NCI-H2171 (cell line): ENCODE measurements at regions not wholly inside any gene's neighbourhood (a gene's known extent, or its start where the extent isn't known, plus 50 kb on each side); places are given as distances from the start of the nearest gene placed in this dataset.
A peak's percentile ranks its signal among the peaks of the same experiment; 100 is the strongest.
"Not testable (repeated sequence)": the region's sequence is repeated elsewhere in the genome, so short reads cannot be mapped to it uniquely, and the experiment has no call there.

Experiments used
- DNase-seq: peaks from one replicate; lab custom pipeline; 2025; lab: John Stamatoyannopoulos, UW

- DNase-seq: not testable (repeated sequence)
Measured at GRCh38 chr6:99141906-99142305, 194.2 kb upstream of the FBXL4 start.

GRCh38 chr6:99138445-99138844, 190.7 kb upstream of the FBXL4 start:
- DNase-seq: no peak

GRCh38 chr6:99137314-99137713, 189.6 kb upstream of the FBXL4 start:
- DNase-seq: no peak

- no peak for DNase-seq
Measured at GRCh38 chr6:99136488-99136887, 188.7 kb upstream of the FBXL4 start.

- DNase-seq: no peak
Measured at GRCh38 chr6:99132026-99132635, 184.4 kb upstream of the FBXL4 start.

- DNase-seq: no peak
Measured at GRCh38 chr6:99130897-99131873, 183.4 kb upstream of the FBXL4 start.

GRCh38 chr6:99129835-99130234, 182.1 kb upstream of the FBXL4 start:
- no peak for DNase-seq

- DNase-seq: no peak
Measured at GRCh38 chr6:99121748-99122147, 174.0 kb upstream of the FBXL4 start.

- no peak for DNase-seq
Measured at GRCh38 chr6:99120641-99121040, 172.9 kb upstream of the FBXL4 start.

- peak; percentile 5 for DNase-seq
Measured at GRCh38 chr6:99119109-99120031, 171.6 kb upstream of the FBXL4 start.

- DNase-seq: no peak
Measured at GRCh38 chr6:99114769-99115406, 167.1 kb upstream of the FBXL4 start.

- no peak for DNase-seq
Measured at GRCh38 chr6:99111590-99111989, 163.8 kb upstream of the FBXL4 start.

- no peak for DNase-seq
Measured at GRCh38 chr6:99110029-99110428, 162.3 kb upstream of the FBXL4 start.

GRCh38 chr6:99104218-99104617, 156.5 kb upstream of the FBXL4 start:
- DNase-seq: no peak

- no peak for DNase-seq
Measured at GRCh38 chr6:99099243-99099642, 151.5 kb upstream of the FBXL4 start.

- DNase-seq: no peak
Measured at GRCh38 chr6:99096170-99096569, 148.4 kb upstream of the FBXL4 start.

GRCh38 chr6:99093456-99094190, 145.9 kb upstream of the FBXL4 start:
- no peak for DNase-seq

- DNase-seq: no peak
Measured at GRCh38 chr6:99092461-99092860, 144.7 kb upstream of the FBXL4 start.

GRCh38 chr6:99091985-99092384, 144.2 kb upstream of the FBXL4 start:
- no peak for DNase-seq

GRCh38 chr6:99080191-99080590, 132.4 kb upstream of the FBXL4 start:
- no peak for DNase-seq

GRCh38 chr6:99079058-99079457, 131.3 kb upstream of the FBXL4 start:
- DNase-seq: no peak
